Loucy (cell line): ENCODE measurements at regions not wholly inside any gene's neighbourhood (a gene's known extent, or its start where the extent isn't known, plus 50 kb on each side); places are given as distances from the start of the nearest gene placed in this dataset.

Source experiments
- H2AFZ ChIP-seq: fragments of 200-600 bp; sonication (generic); 2 replicates; pipeline ENCODE4 v1.6.0; 2016; ENCODE audit warnings: antibody characterized with exemption, mild to moderate bottlenecking, low read length, moderate library complexity
- H3F3A ChIP-seq: fragments of 200-600 bp; 2 replicates; pipeline ENCODE4 v1.6.0; 2016; ENCODE audit warnings: antibody characterized with exemption, low read depth, mild to moderate bottlenecking
- H3K27me3 ChIP-seq: fragments of 200-600 bp; sonication (generic); 2 replicates; pipeline ENCODE4 v1.6.1; 2014; ENCODE audit warnings: low read length, mild to moderate bottlenecking; ENCODE audit not compliant: insufficient read depth, poor library complexity, severe bottlenecking
- H3K36me3 ChIP-seq: fragments of 200-600 bp; sonication (generic); 2 replicates; pipeline ENCODE4 v1.6.1; 2016; ENCODE audit warnings: low read length; ENCODE audit not compliant: insufficient read depth
- H3K4me1 ChIP-seq: fragments of 200-600 bp; sonication (generic); 2 replicates; pipeline ENCODE4 v1.5.1; 2014; ENCODE audit warnings: low read length, mild to moderate bottlenecking; ENCODE audit not compliant: insufficient read depth, poor library complexity, severe bottlenecking
- H3K4me2 ChIP-seq: fragments of 200-600 bp; sonication (generic); 2 replicates; pipeline ENCODE4 v1.6.0; 2014; ENCODE audit warnings: antibody characterized with exemption, low read length, low read depth, mild to moderate bottlenecking; ENCODE audit not compliant: poor library complexity, severe bottlenecking
- H3K4me3 ChIP-seq: fragments of 200-600 bp; sonication (generic); 2 replicates; pipeline ENCODE4 v1.5.1; 2014; ENCODE audit warnings: low read length, mild to moderate bottlenecking, mixed read lengths; ENCODE audit not compliant: poor library complexity, severe bottlenecking
- H3K79me2 ChIP-seq: fragments of 200-600 bp; sonication (generic); 2 replicates; pipeline ENCODE4 v1.6.1; 2014; ENCODE audit warnings: low read length; ENCODE audit not compliant: insufficient read depth
- H3K9ac ChIP-seq: fragments of 200-600 bp; sonication (generic); 2 replicates; pipeline ENCODE4 v1.6.0; 2014; ENCODE audit warnings: mild to moderate bottlenecking, low read depth, low read length, moderate library complexity; ENCODE audit not compliant: poor library complexity, severe bottlenecking
- H3K9me2 ChIP-seq: fragments of 200-600 bp; sonication (generic); replicated peaks from 2 replicates; pipeline ENCODE4 v1.6.1; 2016; ENCODE audit warnings: low read depth, low read length, mixed read lengths
- H3K9me3 ChIP-seq: fragments of 200-600 bp; sonication (generic); 2 replicates; pipeline ENCODE4 v1.6.1; 2014; ENCODE audit warnings: mild to moderate bottlenecking, antibody characterized with exemption, low read length, low read depth; ENCODE audit not compliant: insufficient read depth
- H4K20me1 ChIP-seq: fragments of 200-600 bp; sonication (generic); 2 replicates; pipeline ENCODE4 v1.6.0; 2014; ENCODE audit warnings: antibody characterized with exemption, low read length, mild to moderate bottlenecking; ENCODE audit not compliant: insufficient read depth, poor library complexity, severe bottlenecking
- CTCF ChIP-seq: fragments of 200-600 bp; sonication (generic); conservative IDR thresholded peaks from 2 replicates; pipeline ENCODE4 v1.5.1; 2014; ENCODE audit warnings: mild to moderate bottlenecking, antibody characterized with exemption, low read length
- EZH2phosphoT487 ChIP-seq: fragments of 200-600 bp; IDR thresholded peaks from 2 replicates; pipeline ENCODE4 v1.6.1; 2018; ENCODE audit warnings: antibody characterized with exemption, mild to moderate bottlenecking, moderate library complexity, borderline replicate concordance

DNA sequence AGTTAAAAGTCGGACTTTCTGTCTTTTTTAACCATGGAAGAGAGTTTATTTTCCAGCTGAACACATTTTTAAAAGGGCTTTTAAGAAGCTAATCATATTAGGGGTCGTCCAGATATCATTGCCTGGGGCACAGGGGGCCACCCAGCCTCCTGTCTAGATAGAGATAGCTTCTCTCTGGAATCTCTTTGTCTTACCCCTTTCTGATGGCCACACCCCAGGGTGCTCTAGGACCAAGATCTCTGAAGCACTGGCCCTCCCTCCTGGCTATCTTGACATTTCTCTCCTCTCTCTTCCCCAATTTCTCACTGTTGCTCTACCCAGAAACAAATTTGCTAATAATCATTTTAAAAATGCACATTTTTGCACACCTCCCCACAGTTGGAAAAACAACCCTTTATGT is 204.4 kb downstream of the NXNL2 start:
- H3F3A ChIP-seq: no peaks in the 10 kb centered on the region
- H3K27me3 ChIP-seq: no peaks in the 10 kb centered on the region
- no peaks in the 10 kb centered on the region for H4K20me1 ChIP-seq
- no peaks in the 10 kb centered on the region for H3K36me3 ChIP-seq
- TF ChIP-seq CTCF (no peak), EZH2phosphoT487 (no peak)
- no peaks in the 10 kb centered on the region for H3K9me2 ChIP-seq
- H3K4me1 ChIP-seq: no peaks in the 10 kb centered on the region
- H3K9me3 ChIP-seq: no peaks in the 10 kb centered on the region
- H3K4me3 ChIP-seq: no peak overlapping the region
- no peak overlapping the region for H3K9ac ChIP-seq
- no peak overlapping the region for H3K4me2 ChIP-seq
- no peak overlapping the region for H2AFZ ChIP-seq
- H3K79me2 ChIP-seq: no peaks in the 10 kb centered on the region

GRCh38 chr9:88740844-88741243 is 205.9 kb downstream of the NXNL2 start:
- no peak for TF ChIP-seq CTCF
- TF ChIP-seq EZH2phosphoT487: no peak
- no peaks in the 10 kb centered on the region for H3K27me3 ChIP-seq
- no peaks in the 10 kb centered on the region for H3K9me3 ChIP-seq
- no peaks in the 10 kb centered on the region for H3K36me3 ChIP-seq
- no peak overlapping the region for H3K9ac ChIP-seq
- no peaks in the 10 kb centered on the region for H3F3A ChIP-seq
- no peak overlapping the region for H3K4me3 ChIP-seq
- no peaks in the 10 kb centered on the region for H3K9me2 ChIP-seq
- peaks cover 4% of the 10 kb centered on the region for H3K4me1 ChIP-seq
- no peaks in the 10 kb centered on the region for H3K79me2 ChIP-seq
- no peak overlapping the region for H2AFZ ChIP-seq
- H4K20me1 ChIP-seq: no peaks in the 10 kb centered on the region
- H3K4me2 ChIP-seq: no peak overlapping the region

- no peaks in the 10 kb centered on the region for H3F3A ChIP-seq
- no peaks in the 10 kb centered on the region for H3K36me3 ChIP-seq
- H3K27me3 ChIP-seq: no peaks in the 10 kb centered on the region
- no peak overlapping the region for H2AFZ ChIP-seq
- TF ChIP-seq CTCF: peak; percentile 64
- TF ChIP-seq EZH2phosphoT487: no peak
- H3K9ac ChIP-seq: no peak overlapping the region
- H3K79me2 ChIP-seq: no peaks in the 10 kb centered on the region
- H3K4me3 ChIP-seq: no peak overlapping the region
- H3K9me3 ChIP-seq: no peaks in the 10 kb centered on the region
- no peaks in the 10 kb centered on the region for H3K9me2 ChIP-seq
- H4K20me1 ChIP-seq: no peaks in the 10 kb centered on the region
- peaks cover 4% of the 10 kb centered on the region for H3K4me1 ChIP-seq
- H3K4me2 ChIP-seq: no peak overlapping the region
Observed at GRCh38 chr9:88741335-88741734, 206.4 kb downstream of the NXNL2 start.
